Ammon's horn (tissue), 1 donor: ENCODE measurements at regions not wholly inside any gene's neighbourhood (a gene's known extent, or its start where the extent isn't known, plus 50 kb on each side); places are given as distances from the start of the nearest gene placed in this dataset.
A peak's percentile ranks its signal among the peaks of the same experiment; 100 is the strongest.
"Not testable (repeated sequence)": the region's sequence is repeated elsewhere in the genome, so short reads cannot be mapped to it uniquely, and the experiment has no call there.

Experiments
- DNase-seq: peaks from one replicate; pipeline ENCODE4 v3.0.0-alpha.2; 2016; ENCODE audit warnings: low spot score

GRCh38 chr4:164596318-164596878 lies 157.5 kb upstream of the SMIM31 start:
- DNase-seq: no peak

- no peak for DNase-seq
Measured at GRCh38 chr4:164596927-164597326, 157.0 kb upstream of the SMIM31 start.

GRCh38 chr4:164601653-164602052 lies 152.3 kb upstream of the SMIM31 start:
- no peak for DNase-seq

- DNase-seq: not testable (repeated sequence)
Measured at GRCh38 chr4:164605791-164606190, 148.1 kb upstream of the SMIM31 start.

- DNase-seq: no peak
Measured at GRCh38 chr4:164606478-164606877, 147.5 kb upstream of the SMIM31 start.

GRCh38 chr4:164613256-164613655 lies 140.7 kb upstream of the SMIM31 start:
- no peak for DNase-seq

- DNase-seq: no peak
Measured at GRCh38 chr4:164613792-164614191, 140.1 kb upstream of the SMIM31 start.

GRCh38 chr4:164614329-164614728 lies 139.6 kb upstream of the SMIM31 start:
- DNase-seq: no peak

- no peak for DNase-seq
Measured at GRCh38 chr4:164614999-164615398, 138.9 kb upstream of the SMIM31 start.

- DNase-seq: no peak
Measured at GRCh38 chr4:164615964-164616363, 138.0 kb upstream of the SMIM31 start.

- DNase-seq: no peak
Measured at GRCh38 chr4:164616961-164617360, 137.0 kb upstream of the SMIM31 start.

- no peak for DNase-seq
Measured at GRCh38 chr4:164617426-164617825, 136.5 kb upstream of the SMIM31 start.

- no peak for DNase-seq
Measured at GRCh38 chr4:164617911-164618310, 136.0 kb upstream of the SMIM31 start.

GRCh38 chr4:164621886-164622521 lies 131.9 kb upstream of the SMIM31 start:
- DNase-seq: no peak

- DNase-seq: no peak
Measured at GRCh38 chr4:164623099-164623498, 130.8 kb upstream of the SMIM31 start.

GRCh38 chr4:164639001-164639400 lies 114.9 kb upstream of the SMIM31 start:
- DNase-seq: no peak

- no peak for DNase-seq
Measured at GRCh38 chr4:164648151-164648848, 105.6 kb upstream of the SMIM31 start.

GRCh38 chr4:164648849-164649212 lies 105.1 kb upstream of the SMIM31 start:
- DNase-seq: no peak

- no peak for DNase-seq
Measured at GRCh38 chr4:164659765-164660164, 94.2 kb upstream of the SMIM31 start.

- not testable (repeated sequence) for DNase-seq
Measured at GRCh38 chr4:164676152-164676551, 77.8 kb upstream of the SMIM31 start.

GRCh38 chr4:164683040-164683439 lies 70.9 kb upstream of the SMIM31 start:
- no peak for DNase-seq

- no peak for DNase-seq
Measured at GRCh38 chr4:164695650-164696049, 58.3 kb upstream of the SMIM31 start.

GRCh38 chr4:164700471-164700870 lies 53.5 kb upstream of the SMIM31 start:
- peak; percentile 8 for DNase-seq

GRCh38 chr4:164701665-164702064 lies 52.3 kb upstream of the SMIM31 start:
- no peak for DNase-seq
